NB4 (cell line): ENCODE measurements at regions not wholly inside any gene's neighbourhood (a gene's known extent, or its start where the extent isn't known, plus 50 kb on each side); places are given as distances from the start of the nearest gene placed in this dataset.

Experiments used
- DNase-seq: peaks from one replicate; pipeline ENCODE4 v3.0.0; 2010; ENCODE audit warnings: low read depth
- H3K4me3 ChIP-seq: one replicate; pipeline ENCODE4 v1.5.1; 2011; ENCODE audit warnings: mild to moderate bottlenecking, low read depth, low read length, moderate library complexity
- MYC ChIP-seq: IDR thresholded peaks from 2 replicates; pipeline ENCODE4 v1.6.1; 2011; ENCODE audit warnings: low read depth, low read length
- POLR2A ChIP-seq: IDR thresholded peaks from 2 replicates; pipeline ENCODE4 v1.6.1; 2011; ENCODE audit warnings: mild to moderate bottlenecking; ENCODE audit not compliant: insufficient read length; ENCODE audit errors: extremely low read depth
- TF ChIP-seq, protein P1 (sequence below): IDR thresholded peaks from 2 replicates; pipeline ENCODE4 v1.6.1; 2011; ENCODE audit warnings: low read depth, low read length
- TF ChIP-seq, protein P2 (sequence below): IDR thresholded peaks from one replicate; pipeline ENCODE4 v1.5.1; 2012; ENCODE audit warnings: low read depth, low read length

DNA sequence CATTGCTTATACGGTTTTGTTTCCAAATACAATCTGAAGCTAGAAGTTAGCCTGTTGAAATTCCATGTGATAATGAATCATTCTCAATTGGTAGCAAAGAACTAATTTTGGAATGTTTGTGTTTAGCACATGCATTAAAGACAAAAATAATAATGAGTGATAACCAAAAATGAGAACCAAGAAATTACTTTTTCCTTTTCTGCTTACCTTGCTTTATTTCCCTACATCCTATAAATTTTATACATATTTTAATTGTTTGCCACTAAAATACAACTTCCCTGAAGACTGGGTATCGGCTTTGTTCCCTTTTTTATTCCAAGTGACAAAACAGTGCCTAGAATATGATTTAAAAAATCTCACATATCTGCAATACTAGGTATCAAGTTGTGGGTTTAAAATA lies 203.8 kb upstream of the TACR3 start:
- H3K4me3 ChIP-seq = no peak overlapping the region
- no peak for DNase-seq
- TF ChIP-seq MYC (no peak), POLR2A (no peak)
- TF ChIP-seq, protein P1, sequence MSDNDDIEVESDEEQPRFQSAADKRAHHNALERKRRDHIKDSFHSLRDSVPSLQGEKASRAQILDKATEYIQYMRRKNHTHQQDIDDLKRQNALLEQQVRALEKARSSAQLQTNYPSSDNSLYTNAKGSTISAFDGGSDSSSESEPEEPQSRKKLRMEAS = no peak
- TF ChIP-seq, protein P2, sequence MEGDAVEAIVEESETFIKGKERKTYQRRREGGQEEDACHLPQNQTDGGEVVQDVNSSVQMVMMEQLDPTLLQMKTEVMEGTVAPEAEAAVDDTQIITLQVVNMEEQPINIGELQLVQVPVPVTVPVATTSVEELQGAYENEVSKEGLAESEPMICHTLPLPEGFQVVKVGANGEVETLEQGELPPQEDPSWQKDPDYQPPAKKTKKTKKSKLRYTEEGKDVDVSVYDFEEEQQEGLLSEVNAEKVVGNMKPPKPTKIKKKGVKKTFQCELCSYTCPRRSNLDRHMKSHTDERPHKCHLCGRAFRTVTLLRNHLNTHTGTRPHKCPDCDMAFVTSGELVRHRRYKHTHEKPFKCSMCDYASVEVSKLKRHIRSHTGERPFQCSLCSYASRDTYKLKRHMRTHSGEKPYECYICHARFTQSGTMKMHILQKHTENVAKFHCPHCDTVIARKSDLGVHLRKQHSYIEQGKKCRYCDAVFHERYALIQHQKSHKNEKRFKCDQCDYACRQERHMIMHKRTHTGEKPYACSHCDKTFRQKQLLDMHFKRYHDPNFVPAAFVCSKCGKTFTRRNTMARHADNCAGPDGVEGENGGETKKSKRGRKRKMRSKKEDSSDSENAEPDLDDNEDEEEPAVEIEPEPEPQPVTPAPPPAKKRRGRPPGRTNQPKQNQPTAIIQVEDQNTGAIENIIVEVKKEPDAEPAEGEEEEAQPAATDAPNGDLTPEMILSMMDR = no peak

DNA sequence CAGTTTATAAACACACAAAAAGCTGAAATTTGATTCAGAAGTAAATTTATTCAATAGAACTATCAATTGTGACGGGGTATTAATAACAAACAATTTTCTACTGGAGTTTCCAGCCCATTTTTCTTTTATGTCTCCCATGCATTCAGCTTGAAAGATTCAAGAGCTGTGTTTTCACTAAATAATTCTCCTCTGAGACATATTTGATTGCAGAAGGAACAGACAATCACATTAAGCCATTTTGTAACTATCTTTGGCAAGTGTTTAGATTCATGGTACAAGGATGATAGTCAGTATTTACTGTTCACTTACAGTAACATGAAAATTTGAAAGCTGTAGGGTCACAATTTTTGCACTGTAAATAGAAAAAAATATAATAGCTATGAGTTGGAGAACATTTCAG lies 198.4 kb upstream of the TACR3 start:
- H3K4me3 ChIP-seq = no peak overlapping the region
- DNase-seq = no peak
- TF ChIP-seq, protein P2 = no peak
- TF ChIP-seq POLR2A = no peak
- no peak for TF ChIP-seq MYC
- TF ChIP-seq, protein P1 = no peak

DNA sequence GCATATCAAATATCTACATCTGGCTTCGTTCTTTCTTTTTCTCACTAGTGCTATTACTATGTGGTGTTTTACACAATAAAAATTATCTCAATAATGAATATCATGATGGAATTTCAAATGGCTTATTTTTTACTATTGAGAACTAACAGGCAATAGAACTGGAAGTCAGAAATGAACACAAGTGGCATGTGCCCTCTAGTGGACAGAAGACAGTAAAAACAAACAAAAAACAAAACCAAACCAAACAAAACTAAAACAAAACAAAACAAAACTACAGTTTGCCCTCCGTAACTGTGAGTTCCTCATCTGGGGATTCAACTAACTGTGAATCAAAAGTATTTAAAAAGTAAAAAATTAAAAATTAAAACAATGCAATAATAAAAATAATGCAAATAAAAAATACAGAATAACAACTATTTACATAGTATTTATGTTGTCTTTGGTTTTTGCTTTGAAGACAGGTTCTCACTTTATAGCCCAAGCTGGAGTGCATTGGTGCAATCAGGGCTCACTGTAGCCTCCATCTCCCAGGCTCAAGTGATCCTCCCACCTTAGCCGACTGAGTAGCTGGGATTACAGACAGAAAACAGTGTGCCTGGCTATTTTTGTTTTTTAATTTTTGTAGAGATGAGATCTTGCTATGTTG lies 195.6 kb upstream of the TACR3 start:
- TF ChIP-seq, protein P2 = peak; percentile 37
- no peak for TF ChIP-seq POLR2A
- TF ChIP-seq, protein P1 = no peak
- no peak for TF ChIP-seq MYC
- peak; percentile 22 for DNase-seq

DNA sequence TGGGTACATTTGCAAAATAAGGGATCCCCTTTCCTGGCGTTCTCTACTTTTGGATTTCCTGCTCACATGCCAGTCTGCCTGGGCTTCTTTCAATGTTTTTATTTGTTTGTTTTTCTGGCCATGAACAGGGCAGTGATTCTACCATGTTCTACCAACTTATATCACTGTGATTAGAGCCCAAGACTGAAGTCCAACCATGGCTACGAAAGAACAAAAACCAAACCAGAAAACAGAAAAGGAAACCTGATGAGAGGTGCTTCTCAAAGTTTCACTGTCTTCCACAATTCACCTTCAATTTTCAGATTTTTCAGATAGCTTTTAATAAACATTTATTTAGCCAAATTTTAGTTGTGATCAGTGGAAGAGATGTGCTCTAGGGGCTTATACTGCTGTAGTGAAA lies 187.6 kb upstream of the TACR3 start:
- DNase-seq = no peak
- H3K4me3 ChIP-seq = no peak overlapping the region
- TF ChIP-seq MYC (no peak), POLR2A (no peak)
- TF ChIP-seq, protein P2 = no peak
- TF ChIP-seq, protein P1 = no peak

More for the DNA sequence above, 195.6 kb upstream of the TACR3 start:
- H3K4me3 ChIP-seq = no peak overlapping the region

DNA sequence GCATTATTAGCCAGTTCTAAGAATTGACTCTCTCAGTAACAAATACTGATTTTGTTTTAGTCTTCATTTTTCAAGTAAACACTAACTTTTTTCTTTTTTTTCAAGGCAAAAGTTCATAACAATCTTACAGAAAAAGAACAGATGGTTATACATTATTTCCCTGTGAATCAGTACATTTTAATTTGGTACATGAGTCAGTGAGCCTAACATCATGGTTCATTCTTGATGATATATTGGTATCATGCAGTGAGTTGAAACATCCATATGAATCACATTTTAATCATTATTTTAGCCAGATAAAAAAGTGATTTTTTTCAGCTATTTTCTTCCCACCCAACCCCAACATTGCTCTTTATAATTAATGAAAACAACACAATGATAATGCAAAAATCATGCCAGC lies 184.3 kb upstream of the TACR3 start:
- DNase-seq = no peak
- TF ChIP-seq POLR2A (no peak), MYC (no peak)
- TF ChIP-seq, protein P2 = no peak
- TF ChIP-seq, protein P1 = no peak
- no peak overlapping the region for H3K4me3 ChIP-seq

DNA sequence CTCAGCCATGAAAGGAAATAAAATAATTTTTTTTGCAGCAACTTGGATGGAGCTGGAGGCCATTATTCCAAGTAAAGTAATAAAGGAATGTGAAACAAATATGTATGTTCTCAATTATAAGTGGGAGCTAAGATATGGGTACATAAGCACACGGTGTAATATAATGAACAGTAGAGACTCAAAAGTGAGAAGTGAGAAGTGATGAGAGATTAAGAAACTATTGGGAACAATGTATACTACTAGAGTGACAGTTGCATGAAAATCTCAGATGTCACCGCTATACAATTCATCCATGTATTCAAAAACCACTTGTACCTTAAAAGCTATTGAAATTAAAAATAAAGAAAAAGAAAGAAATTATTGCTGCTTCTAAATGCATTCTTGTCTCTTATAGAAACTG lies 182.9 kb upstream of the TACR3 start:
- no peak for TF ChIP-seq POLR2A
- TF ChIP-seq, protein P2 = no peak
- no peak overlapping the region for H3K4me3 ChIP-seq
- no peak for DNase-seq
